Fibroblast of skin of left quadriceps (primary cell): ENCODE measurements at regions not wholly inside any gene's neighbourhood (a gene's known extent, or its start where the extent isn't known, plus 50 kb on each side); places are given as distances from the start of the nearest gene placed in this dataset.
"Not testable (repeated sequence)": the region's sequence is repeated elsewhere in the genome, so short reads cannot be mapped to it uniquely, and the experiment has no call there.

ENCODE experiments used
- DNase-seq, 2 experiments: peaks; one replicate each; pipeline ENCODE4 v3.0.0-alpha.2; 2013; ENCODE audit warnings: low read depth in 2 of 2

DNA sequence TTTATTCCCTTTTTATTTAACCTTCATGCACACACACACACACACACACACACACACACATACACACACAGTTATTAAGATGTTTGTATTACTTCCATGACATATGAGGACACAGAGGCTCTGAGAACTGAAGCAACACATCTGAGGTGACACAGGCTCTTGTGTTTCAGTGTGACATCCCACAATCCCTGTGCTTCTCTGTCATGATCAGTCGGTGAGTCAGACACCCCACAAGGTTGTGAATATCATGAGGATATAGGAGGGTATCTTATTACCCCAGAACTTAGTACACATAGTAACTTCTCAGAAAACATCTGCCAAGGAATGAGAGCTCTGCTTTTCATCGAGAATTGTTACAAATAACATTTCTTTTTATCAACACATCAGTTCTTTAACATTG, 459.3 kb downstream of the PLPP3 start:
- DNase-seq: no peak

DNA sequence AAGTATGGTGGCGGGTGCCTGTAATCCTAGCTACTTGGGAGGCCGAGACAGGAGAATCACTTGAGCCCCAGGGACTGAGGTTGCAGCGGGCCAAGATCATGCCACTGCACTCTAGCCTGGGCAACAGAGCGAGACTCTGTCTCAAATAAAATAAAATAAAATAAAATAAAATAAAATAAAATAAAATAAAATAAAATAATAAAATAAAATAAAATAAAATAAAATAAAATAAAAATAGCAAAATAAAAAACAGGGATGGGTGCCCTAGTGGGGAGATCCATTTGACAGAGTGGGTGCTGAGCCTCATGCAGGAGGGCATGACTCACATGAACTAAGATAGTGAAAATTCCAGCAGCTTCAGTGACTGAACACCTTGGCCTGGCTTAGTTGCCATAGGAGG, 460.7 kb downstream of the PLPP3 start:
- DNase-seq: not testable (repeated sequence)

- DNase-seq: no peak
Measured at GRCh38 chr1:56115701-56116100, 463.7 kb downstream of the PLPP3 start.

- DNase-seq: no peak
Measured at GRCh38 chr1:56113679-56114078, 465.7 kb downstream of the PLPP3 start.

GRCh38 chr1:56107275-56107638, 472.1 kb downstream of the PLPP3 start:
- DNase-seq: no peak

GRCh38 chr1:56106531-56107274, 472.7 kb downstream of the PLPP3 start:
- DNase-seq: no peak

DNA sequence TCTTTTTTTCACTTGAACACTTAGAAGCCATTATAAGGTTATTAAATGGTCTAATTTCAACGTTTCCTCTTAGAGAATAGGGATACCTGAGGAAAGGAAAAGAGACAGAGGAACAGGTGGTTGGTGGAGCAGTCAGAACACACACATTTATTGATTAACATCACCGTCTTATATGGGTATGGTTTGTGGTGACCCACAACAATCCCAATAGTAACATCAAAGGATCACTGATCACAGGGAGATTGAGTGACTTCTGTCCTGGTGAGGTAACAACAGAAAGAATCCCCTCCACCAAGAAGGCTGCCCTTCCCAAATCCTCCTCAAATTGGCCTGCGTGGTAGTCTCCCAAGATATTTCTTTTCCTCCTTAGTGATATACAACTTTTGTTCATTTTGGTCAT, 474.0 kb downstream of the PLPP3 start:
- DNase-seq: no peak

GRCh38 chr1:56099766-56100265, 479.5 kb downstream of the PLPP3 start:
- no peak for DNase-seq

GRCh38 chr1:56098946-56099345, 480.4 kb downstream of the PLPP3 start:
- peak; percentile 99 for DNase-seq

DNA sequence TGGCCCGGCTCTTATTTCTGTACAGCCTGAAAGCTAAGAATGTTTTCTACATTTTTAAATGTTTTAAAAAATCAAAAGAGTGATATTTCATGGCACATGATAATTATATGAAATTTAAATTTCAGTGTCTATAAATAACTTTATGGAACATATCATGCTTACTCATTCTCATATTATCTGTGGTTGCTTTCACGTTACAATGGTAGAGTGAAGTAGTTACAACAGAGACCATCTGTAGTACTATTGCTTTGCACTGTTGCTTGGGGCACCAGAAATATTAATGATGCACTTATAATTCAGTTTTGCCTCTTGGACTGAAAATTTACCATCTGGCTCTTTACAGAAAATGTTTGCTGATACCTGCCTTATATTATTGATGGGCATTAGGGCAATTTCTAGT, 481.6 kb downstream of the PLPP3 start:
- DNase-seq: no peak

DNA sequence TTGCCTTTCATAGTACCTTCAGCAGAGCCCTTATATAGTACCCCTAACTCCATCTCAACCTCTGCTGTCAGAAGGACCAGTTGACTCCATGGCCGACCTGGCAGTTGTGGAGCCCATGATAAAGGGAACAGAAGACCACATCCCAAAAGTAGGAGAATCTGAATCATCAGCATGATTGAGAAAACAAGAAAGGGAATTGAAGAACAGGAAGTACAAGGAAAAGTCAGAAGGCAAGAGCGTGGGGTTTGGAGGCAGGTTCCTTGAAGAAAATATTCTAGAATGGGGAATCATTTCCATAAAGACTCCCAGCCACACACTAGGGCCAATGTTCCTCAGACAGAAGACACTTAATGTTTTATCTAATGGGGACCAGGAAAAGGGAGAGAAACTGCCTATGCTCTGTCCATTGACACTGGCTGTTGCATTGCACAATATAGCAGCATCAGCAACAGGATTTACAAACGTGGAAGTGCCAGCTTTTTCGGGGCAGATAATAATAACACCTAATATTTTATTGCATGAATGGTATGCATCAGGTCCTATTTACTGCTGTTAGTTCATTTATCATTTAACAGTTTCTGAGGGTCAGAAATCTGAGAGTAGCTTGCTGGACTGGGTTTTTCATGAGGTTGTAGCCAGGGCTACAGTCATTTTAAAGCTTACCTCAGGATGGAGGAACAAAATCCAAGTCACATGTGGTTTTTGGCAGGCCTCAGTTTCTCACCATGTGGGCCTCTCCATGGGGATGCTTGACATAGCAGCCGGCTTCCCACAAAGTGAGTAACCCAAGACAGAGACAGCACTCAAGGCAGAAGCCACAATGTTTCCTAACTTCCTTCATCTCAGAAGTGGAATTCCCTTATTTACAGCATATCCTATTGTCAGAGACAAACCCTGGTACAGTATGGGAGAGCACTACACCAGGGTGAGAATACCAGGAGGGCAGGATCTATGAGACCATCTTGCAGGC, 483.4 kb downstream of the PLPP3 start:
- DNase-seq: peak; percentile 97

DNA sequence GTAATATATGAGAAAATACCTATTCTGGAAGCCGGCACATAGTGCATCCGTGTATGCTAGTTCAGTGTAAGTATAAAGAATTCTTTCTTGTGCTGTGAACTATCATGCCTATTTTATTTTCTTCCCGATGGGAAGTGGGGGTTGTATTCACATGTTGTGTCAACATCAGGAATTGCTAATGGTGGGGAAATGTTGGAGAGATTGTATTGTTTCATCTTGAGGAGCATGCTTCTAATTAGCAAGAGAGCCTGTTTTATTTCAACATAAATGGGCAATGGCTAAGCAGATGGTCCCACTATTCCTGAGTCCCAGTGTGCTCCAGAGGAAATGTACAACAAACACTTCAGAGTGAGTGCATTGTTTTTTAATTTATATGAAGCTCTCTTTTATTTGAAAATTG, 485.2 kb downstream of the PLPP3 start:
- peak; percentile 90 to 91 for DNase-seq

- DNase-seq: no peak
Measured at GRCh38 chr1:56092684-56093570, 486.4 kb downstream of the PLPP3 start.

GRCh38 chr1:56089826-56090225, 489.5 kb downstream of the PLPP3 start:
- not testable (repeated sequence) for DNase-seq

- no peak for DNase-seq
Measured at GRCh38 chr1:56084246-56084645, 495.1 kb downstream of the PLPP3 start.

- DNase-seq: no peak
Measured at GRCh38 chr1:56081736-56082135, 497.6 kb downstream of the PLPP3 start.

- peak; percentile 78 to 79 for DNase-seq
Measured at GRCh38 chr1:56081173-56081572, 498.2 kb downstream of the PLPP3 start.

- DNase-seq: no peak
Measured at GRCh38 chr1:56080123-56080522, 499.2 kb downstream of the PLPP3 start.

- no peak for DNase-seq
Measured at GRCh38 chr1:56079391-56079790, 500.0 kb downstream of the PLPP3 start.

DNA sequence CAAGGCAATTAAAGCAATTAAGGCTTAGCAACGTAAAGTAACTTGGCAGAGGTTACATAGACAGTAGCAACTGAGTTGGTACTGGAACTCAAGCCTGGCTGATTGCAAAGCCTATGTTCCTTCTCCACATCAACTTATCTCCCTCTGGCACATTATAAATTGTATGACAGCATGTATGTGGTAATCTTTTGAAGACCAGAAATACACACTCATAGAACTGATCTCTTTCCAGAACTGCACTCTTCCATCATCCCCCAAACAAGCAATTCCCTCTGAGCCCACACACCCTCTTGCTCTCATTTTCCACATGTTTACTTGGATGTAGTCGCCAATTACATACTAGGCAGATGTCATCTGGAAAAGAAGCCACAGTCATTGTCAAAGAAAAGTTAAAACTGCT, 502.2 kb downstream of the PLPP3 start:
- no peak for DNase-seq

- peak; percentile 92 to 93 for DNase-seq
Measured at GRCh38 chr1:56074007-56074651, 505.2 kb downstream of the PLPP3 start.
